ENCODE measurements at regions not wholly inside any gene's neighbourhood (a gene's known extent, or its start where the extent isn't known, plus 50 kb on each side); places are given as distances from the start of the nearest gene placed in this dataset.

DNA sequence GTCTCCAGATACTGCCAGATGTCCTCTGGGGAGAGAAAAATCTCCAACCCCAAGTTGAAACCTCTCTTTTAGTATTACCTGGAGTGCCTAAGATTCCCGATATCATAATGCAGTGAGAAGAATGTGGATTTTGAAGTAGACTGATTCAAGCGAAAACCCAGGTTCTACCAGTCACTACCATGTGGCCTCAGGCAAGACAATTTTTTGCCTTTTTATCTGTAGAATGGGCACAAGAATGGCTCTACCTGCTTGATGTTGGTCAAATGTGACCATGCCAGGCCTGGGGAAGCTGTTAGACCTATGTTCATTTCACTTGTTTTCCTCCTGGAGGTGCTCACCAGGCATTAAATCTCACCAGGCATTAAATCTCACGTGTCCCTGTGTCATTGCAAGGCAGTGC, 131.3 kb downstream of the DDX1 start:
- no peak overlapping the region for H3K27ac ChIP-seq (replicated peaks)
- no peaks in the 10 kb centered on the region for H3K27me3 ChIP-seq (ENCODE audit: insufficient read depth, poor library complexity, severe bottlenecking)
- TF ChIP-seq, protein P1, sequence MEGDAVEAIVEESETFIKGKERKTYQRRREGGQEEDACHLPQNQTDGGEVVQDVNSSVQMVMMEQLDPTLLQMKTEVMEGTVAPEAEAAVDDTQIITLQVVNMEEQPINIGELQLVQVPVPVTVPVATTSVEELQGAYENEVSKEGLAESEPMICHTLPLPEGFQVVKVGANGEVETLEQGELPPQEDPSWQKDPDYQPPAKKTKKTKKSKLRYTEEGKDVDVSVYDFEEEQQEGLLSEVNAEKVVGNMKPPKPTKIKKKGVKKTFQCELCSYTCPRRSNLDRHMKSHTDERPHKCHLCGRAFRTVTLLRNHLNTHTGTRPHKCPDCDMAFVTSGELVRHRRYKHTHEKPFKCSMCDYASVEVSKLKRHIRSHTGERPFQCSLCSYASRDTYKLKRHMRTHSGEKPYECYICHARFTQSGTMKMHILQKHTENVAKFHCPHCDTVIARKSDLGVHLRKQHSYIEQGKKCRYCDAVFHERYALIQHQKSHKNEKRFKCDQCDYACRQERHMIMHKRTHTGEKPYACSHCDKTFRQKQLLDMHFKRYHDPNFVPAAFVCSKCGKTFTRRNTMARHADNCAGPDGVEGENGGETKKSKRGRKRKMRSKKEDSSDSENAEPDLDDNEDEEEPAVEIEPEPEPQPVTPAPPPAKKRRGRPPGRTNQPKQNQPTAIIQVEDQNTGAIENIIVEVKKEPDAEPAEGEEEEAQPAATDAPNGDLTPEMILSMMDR (IDR thresholded peaks at IDR 0.05; ENCODE audit: insufficient read depth, low read length), result no peak
- no peak for TF ChIP-seq REST (IDR thresholded peaks at IDR 0.05; ENCODE audit: insufficient replicate concordance, low read depth)
- TF ChIP-seq GABPA (IDR thresholded peaks at IDR 0.05; ENCODE audit: low read depth), result no peak
- no peak for TF ChIP-seq POLR2AphosphoS5 (IDR thresholded peaks at IDR 0.05; ENCODE audit: low read depth)
- no peak for TF ChIP-seq SPI1 (IDR thresholded peaks at IDR 0.05; ENCODE audit: borderline replicate concordance, low read depth)
- DNase-seq (ENCODE audit: low read depth in 1 of 2, low spot score in 1 of 2), result no peak
- H3K4me3 ChIP-seq (replicated peaks; ENCODE audit: insufficient read depth, low read length), result no peak overlapping the region

DNA sequence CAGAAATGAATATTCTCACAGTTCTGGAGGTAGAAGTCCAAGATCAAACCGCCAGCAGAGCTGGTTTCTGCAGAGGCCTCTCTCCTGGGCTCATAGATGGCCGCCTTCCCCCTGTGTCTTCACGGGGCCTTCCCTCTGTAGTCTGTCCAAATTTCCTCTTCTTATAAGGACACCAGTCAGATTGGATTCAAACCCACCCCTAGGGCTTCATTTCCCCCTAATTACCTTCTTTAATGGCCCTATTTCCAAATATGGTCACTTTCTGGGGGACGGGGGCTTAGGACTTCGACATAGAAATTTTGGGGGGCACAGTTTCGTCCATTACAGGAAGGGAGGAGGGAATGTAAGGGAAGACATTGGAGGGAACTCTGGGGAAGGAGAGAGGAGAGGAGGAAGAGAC, 132.6 kb downstream of the DDX1 start:
- Histone ChIP-seq H3K4me3 (replicated peaks; ENCODE audit: insufficient read depth, low read length) (no peak overlapping the region), H3K27me3 (ENCODE audit: insufficient read depth, poor library complexity, severe bottlenecking) (no peaks in the 10 kb centered on the region), H3K27ac (replicated peaks) (no peak overlapping the region)
- no peak for DNase-seq (ENCODE audit: low read depth in 1 of 2, low spot score in 1 of 2)
- no peak for TF ChIP-seq POLR2AphosphoS5 (IDR thresholded peaks at IDR 0.05; ENCODE audit: low read depth)
- TF ChIP-seq REST (IDR thresholded peaks at IDR 0.05; ENCODE audit: insufficient replicate concordance, low read depth), result no peak
- TF ChIP-seq GABPA (IDR thresholded peaks at IDR 0.05; ENCODE audit: low read depth), result no peak
- no peak for TF ChIP-seq SPI1 (IDR thresholded peaks at IDR 0.05; ENCODE audit: borderline replicate concordance, low read depth)
- TF ChIP-seq, protein P1 (IDR thresholded peaks at IDR 0.05; ENCODE audit: insufficient read depth, low read length), result no peak

DNA sequence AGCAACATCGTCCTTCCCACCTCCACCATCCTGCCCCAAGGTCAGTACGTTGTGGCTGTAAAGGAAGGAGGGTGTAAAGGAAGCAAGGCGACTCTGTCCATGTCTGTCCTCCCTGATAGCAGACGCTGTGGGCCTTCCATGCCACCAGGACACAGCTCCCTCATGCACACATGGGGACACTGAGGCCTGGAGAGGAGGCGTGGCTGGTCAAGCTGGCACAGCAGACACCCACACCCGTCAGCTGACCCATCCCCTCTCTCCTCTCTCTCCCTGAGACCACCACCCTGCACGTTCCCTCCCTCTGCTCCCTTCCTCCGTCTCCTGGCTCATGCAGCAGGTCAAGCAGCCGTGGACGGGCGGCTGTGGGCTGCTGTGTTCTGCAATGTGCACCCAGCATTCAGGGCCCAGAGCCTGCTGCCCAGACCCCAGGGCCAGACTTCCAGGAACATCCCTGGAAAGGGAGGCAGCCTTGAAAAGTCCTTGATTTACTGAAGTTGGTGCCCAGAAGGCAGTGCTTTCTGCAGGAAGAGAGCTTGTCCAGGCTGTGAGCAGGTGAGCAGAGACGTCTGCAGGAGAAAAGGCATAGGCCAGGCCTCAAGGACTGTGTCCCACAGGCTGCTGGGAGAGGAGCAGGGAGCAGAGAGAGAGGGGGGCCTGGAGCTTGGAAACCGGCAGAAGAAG, 133.6 kb downstream of the DDX1 start:
- no peaks in the 10 kb centered on the region for H3K27me3 ChIP-seq (ENCODE audit: insufficient read depth, poor library complexity, severe bottlenecking)
- H3K4me3 ChIP-seq (replicated peaks; ENCODE audit: insufficient read depth, low read length), result no peak overlapping the region
- H3K27ac ChIP-seq (replicated peaks), result no peak overlapping the region
- DNase-seq (ENCODE audit: low read depth in 1 of 2, low spot score in 1 of 2), result no peak
- no peak for TF ChIP-seq REST (IDR thresholded peaks at IDR 0.05; ENCODE audit: insufficient replicate concordance, low read depth)
- no peak for TF ChIP-seq SPI1 (IDR thresholded peaks at IDR 0.05; ENCODE audit: borderline replicate concordance, low read depth)
- TF ChIP-seq, protein P1 (IDR thresholded peaks at IDR 0.05; ENCODE audit: insufficient read depth, low read length), result no peak
- TF ChIP-seq POLR2AphosphoS5 (IDR thresholded peaks at IDR 0.05; ENCODE audit: low read depth), result no peak
- no peak for TF ChIP-seq GABPA (IDR thresholded peaks at IDR 0.05; ENCODE audit: low read depth)

Measured in HL-60 (cell line).